ENCODE measurements at regions not wholly inside any gene's neighbourhood (a gene's known extent, or its start where the extent isn't known, plus 50 kb on each side); places are given as distances from the start of the nearest gene placed in this dataset.

DNA sequence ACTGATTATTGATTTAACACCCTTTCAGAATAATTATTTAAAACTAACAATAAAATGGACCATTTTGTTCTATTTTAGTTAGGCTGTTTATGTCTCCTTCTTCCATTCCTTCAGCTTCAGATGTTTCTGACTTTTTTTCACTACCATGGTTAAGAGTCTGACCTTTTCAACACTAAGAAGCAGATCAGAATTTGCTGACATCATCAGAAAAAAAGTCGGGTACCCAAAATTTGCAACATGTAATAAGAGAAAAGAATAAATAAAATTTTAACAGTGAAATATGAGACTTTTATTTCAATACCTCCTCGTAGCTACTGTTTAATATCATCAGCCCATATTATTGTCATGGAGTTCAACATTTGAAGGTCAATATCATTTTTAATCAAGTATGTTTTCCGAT, 1158.3 kb downstream of the RPIA start:
- TF ChIP-seq, protein P1, sequence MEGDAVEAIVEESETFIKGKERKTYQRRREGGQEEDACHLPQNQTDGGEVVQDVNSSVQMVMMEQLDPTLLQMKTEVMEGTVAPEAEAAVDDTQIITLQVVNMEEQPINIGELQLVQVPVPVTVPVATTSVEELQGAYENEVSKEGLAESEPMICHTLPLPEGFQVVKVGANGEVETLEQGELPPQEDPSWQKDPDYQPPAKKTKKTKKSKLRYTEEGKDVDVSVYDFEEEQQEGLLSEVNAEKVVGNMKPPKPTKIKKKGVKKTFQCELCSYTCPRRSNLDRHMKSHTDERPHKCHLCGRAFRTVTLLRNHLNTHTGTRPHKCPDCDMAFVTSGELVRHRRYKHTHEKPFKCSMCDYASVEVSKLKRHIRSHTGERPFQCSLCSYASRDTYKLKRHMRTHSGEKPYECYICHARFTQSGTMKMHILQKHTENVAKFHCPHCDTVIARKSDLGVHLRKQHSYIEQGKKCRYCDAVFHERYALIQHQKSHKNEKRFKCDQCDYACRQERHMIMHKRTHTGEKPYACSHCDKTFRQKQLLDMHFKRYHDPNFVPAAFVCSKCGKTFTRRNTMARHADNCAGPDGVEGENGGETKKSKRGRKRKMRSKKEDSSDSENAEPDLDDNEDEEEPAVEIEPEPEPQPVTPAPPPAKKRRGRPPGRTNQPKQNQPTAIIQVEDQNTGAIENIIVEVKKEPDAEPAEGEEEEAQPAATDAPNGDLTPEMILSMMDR (conservative IDR thresholded peaks at IDR 0.05; ENCODE audit: low read depth, low read length) = no peak
- TF ChIP-seq EZH2 (IDR thresholded peaks at IDR 0.05; ENCODE audit: low read length, unreplicated experiment) (no peak), EZH2phosphoT487 (IDR thresholded peaks at IDR 0.05; ENCODE audit: borderline replicate concordance, low read length) (no peak)

All from PC-3 (cell line).